GM13976 (cell line): ENCODE measurements at regions not wholly inside any gene's neighbourhood (a gene's known extent, or its start where the extent isn't known, plus 50 kb on each side); places are given as distances from the start of the nearest gene placed in this dataset.
"Not testable (repeated sequence)": the region's sequence is repeated elsewhere in the genome, so short reads cannot be mapped to it uniquely, and the experiment has no call there.

Experiments
- DNase-seq: peaks from one replicate; pipeline ENCODE4 v3.0.0; 2012; ENCODE audit warnings: low spot score
- in situ Hi-C: fragments of 300-500 bp; cut with MboI; formaldehyde crosslinking; loops from one replicate; pipeline ENCODE4 v1.12.0; 2022; ENCODE audit warnings: low sequenced_read_pairs, mixed read lengths, inconsistent platforms; ENCODE audit not compliant: unreplicated experiment
- TF ChIP-seq, protein P1 (sequence below): IDR thresholded peaks from 2 replicates; pipeline ENCODE4 v1.5.1; 2012; ENCODE audit warnings: borderline replicate concordance, mild to moderate bottlenecking; ENCODE audit not compliant: insufficient read depth; ENCODE audit errors: extremely low read depth, missing control alignments, control extremely low read depth

DNA sequence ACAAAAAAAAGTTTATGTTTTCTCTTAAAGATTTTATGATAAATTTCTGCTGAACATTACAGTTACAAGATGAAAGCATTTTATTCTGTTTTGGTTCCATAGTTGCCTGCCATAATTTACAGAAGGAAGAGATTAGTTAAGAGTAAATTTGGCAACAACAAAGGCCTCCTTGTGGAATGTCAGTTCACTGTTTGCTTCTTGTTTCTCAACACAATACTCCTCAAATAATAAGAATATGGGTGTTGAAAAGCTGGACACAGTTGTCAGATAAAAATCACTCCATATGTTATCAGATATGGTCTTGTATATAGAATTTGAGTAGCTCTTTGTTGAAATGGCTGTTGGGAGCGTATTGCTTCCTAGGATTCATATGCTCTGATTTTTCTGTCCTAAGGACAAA lies 359.5 kb downstream of the CPS1 start:
- in situ Hi-C loops, result no loop called here
- no peak for DNase-seq
- TF ChIP-seq, protein P1, sequence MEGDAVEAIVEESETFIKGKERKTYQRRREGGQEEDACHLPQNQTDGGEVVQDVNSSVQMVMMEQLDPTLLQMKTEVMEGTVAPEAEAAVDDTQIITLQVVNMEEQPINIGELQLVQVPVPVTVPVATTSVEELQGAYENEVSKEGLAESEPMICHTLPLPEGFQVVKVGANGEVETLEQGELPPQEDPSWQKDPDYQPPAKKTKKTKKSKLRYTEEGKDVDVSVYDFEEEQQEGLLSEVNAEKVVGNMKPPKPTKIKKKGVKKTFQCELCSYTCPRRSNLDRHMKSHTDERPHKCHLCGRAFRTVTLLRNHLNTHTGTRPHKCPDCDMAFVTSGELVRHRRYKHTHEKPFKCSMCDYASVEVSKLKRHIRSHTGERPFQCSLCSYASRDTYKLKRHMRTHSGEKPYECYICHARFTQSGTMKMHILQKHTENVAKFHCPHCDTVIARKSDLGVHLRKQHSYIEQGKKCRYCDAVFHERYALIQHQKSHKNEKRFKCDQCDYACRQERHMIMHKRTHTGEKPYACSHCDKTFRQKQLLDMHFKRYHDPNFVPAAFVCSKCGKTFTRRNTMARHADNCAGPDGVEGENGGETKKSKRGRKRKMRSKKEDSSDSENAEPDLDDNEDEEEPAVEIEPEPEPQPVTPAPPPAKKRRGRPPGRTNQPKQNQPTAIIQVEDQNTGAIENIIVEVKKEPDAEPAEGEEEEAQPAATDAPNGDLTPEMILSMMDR, result no peak

- no peak for DNase-seq
- in situ Hi-C loops, result no loop called here
- TF ChIP-seq, protein P1, result no peak
Measured at GRCh38 chr2:210917465-210917864, 361.1 kb downstream of the CPS1 start.

DNA sequence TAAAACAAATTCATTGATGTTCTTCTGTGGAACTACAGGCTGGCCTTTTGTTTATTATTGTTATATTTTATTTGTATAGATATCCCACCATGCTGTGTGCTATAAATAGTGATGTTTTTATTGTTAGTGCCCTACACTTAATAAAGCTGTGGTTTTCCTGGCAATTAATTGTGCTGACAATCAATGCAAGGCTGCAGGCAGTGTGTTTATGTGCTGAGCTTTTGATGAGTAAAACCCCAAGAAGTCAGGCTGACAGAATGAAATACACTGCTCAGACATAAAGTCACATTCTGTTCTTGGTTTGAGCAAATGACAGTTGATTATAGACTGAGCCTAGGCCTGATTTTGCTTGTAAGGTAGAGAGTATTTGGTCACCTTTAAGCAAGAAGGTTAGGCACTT lies 362.7 kb downstream of the CPS1 start:
- TF ChIP-seq, protein P1, result no peak
- no peak for DNase-seq
- in situ Hi-C loops, result no loop called here

- in situ Hi-C loops, result no loop called here
- TF ChIP-seq, protein P1, result no peak
- DNase-seq, result no peak
Measured at GRCh38 chr2:210922419-210922818, 366.0 kb downstream of the CPS1 start.

GRCh38 chr2:210928714-210929113 lies 372.3 kb downstream of the CPS1 start:
- in situ Hi-C loops, result no loop called here
- no peak for DNase-seq
- TF ChIP-seq, protein P1, result no peak

DNA sequence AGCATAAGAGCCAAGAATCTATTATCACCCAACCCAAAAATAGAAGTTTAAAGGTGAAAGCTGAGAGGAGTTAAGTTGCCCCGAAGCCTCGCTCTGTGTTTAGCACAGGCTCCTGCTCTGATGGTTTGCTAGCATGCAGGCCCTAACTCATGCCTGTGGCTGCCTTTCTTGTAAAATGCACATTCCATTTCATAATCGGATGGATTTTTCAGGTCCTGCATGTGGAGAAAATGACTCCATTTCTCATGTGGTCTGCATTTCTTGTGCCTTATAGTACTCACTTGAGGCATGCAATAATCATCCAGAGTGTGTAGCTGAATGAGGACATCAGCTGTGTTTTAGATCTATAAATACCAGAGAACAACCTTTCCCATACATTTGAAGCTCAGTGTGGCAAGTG lies 381.8 kb downstream of the CPS1 start:
- DNase-seq, result no peak
- TF ChIP-seq, protein P1, result no peak
- in situ Hi-C loops, result no loop called here

DNA sequence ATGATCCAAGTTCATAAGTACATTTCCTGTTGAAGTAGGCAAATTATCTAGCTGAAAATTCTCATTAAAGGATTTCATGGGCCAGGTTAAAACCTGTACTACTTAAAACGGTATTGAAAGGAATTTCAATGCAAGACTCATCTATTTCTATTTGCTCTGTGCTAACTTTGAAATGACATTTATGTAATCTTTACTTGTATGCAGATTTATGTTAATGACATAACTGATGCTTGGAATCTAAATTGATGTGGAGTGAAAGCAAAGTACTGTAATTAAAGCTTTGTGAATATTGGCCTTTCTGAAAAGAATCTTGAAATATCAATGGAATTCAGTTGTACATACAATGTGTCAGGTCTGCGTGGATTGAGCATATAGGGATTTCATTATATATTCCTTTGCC lies 390.0 kb downstream of the CPS1 start:
- TF ChIP-seq, protein P1, result no peak
- no peak for DNase-seq
- in situ Hi-C loops, result no loop called here

DNA sequence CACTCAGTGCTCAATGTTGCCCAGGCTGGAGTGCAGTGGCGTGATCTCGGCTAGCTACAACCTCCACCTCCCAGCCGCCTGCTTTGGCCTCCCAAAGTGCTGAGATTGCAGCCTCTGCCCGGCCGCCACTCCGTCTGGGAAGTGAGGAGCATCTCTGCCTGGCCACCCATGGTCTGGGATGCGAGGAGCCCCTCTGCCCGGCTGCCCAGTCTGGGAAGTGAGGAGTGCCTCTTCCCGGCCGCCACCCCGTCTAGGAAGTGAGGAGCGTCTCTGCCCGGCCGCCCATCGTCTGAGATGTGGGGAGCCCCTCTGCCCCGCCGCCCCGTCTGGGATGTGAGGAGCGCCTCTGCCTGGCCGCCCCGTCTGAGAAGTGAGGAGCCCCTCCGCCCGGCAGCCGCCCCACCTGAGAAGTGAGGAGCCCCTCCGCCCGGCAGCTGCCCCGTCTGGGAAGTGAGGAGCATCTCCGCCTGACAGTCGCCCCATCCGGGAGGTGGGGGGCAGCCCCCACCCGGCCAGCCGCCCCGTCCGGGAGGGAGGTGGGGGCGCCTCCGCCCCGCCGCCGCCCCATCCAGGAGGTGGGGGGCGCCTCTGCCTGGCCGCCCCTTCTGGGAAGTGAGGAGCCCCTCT lies 394.1 kb downstream of the CPS1 start:
- in situ Hi-C loops, result not testable (repeated sequence)

More for the DNA sequence above, 394.1 kb downstream of the CPS1 start:
- DNase-seq, result not testable (repeated sequence)
